Epithelial cell of proximal tubule (primary cell): ENCODE measurements at regions not wholly inside any gene's neighbourhood (a gene's known extent, or its start where the extent isn't known, plus 50 kb on each side); places are given as distances from the start of the nearest gene placed in this dataset.

Source experiments
- DNase-seq: peaks from one replicate; pipeline ENCODE4 v3.0.0-alpha.2; 2011; ENCODE audit warnings: low read depth
- H3K4me3 ChIP-seq: 2 replicates; pipeline ENCODE4 v1.5.1; 2011; ENCODE audit warnings: low read depth, mild to moderate bottlenecking, low read length
- CTCF ChIP-seq: conservative IDR thresholded peaks from 2 replicates; pipeline ENCODE4 v1.5.1; 2012; ENCODE audit warnings: low read depth, mild to moderate bottlenecking, low read length

GRCh38 chr11:116420770-116421528, 351.8 kb downstream of the BUD13 start:
- DNase-seq: no peak
- TF ChIP-seq CTCF: no peak
- no peak overlapping the region for H3K4me3 ChIP-seq

GRCh38 chr11:116420030-116420429, 352.8 kb downstream of the BUD13 start:
- no peak for TF ChIP-seq CTCF
- no peak for DNase-seq

GRCh38 chr11:116418388-116419041, 354.3 kb downstream of the BUD13 start:
- no peak for TF ChIP-seq CTCF

More at GRCh38 chr11:116420030-116420429, 352.8 kb downstream of the BUD13 start:
- no peak overlapping the region for H3K4me3 ChIP-seq

GRCh38 chr11:116416852-116417251, 355.9 kb downstream of the BUD13 start:
- no peak overlapping the region for H3K4me3 ChIP-seq
- no peak for DNase-seq
- TF ChIP-seq CTCF: no peak

More at GRCh38 chr11:116418388-116419041, 354.3 kb downstream of the BUD13 start:
- H3K4me3 ChIP-seq: no peak overlapping the region
- no peak for DNase-seq

- no peak for DNase-seq
- no peak overlapping the region for H3K4me3 ChIP-seq
- no peak for TF ChIP-seq CTCF
Measured at GRCh38 chr11:116415095-116415494, 357.7 kb downstream of the BUD13 start.

- no peak overlapping the region for H3K4me3 ChIP-seq
- no peak for TF ChIP-seq CTCF
- DNase-seq: no peak
Measured at GRCh38 chr11:116414357-116414880, 358.4 kb downstream of the BUD13 start.
